Activated T-cell treated with anti-CD3 and anti-CD28 coated beads, Interleukin-2, amount 50 U/mL, for 72 hours (primary cell): ENCODE measurements at regions not wholly inside any gene's neighbourhood (a gene's known extent, or its start where the extent isn't known, plus 50 kb on each side); places are given as distances from the start of the nearest gene placed in this dataset.

Experiments used
- ATAC-seq, 2 donors: fragments of 150-1000 bp; cut with Tn5 transposase; replicated peaks in 1 of 2; 2 replicates each; pipeline ENCODE4 v1.10.0; 2021; ENCODE audit warnings: moderate library complexity in 2 of 2, mild to moderate bottlenecking in 1 of 2
- DNase-seq, 2 donors: peaks; one replicate each; pipeline ENCODE4 v3.0.0; 2021 to 2022; ENCODE audit warnings: mixed read lengths in 1 of 2
- H3K27ac Mint-ChIP-seq: one replicate; pipeline ENCODE4 v1.8.0; 2022; ENCODE audit warnings: mild to moderate bottlenecking, moderate library complexity, mixed read lengths
- H3K27me3 Mint-ChIP-seq: one replicate; pipeline ENCODE4 v1.8.0; 2022; ENCODE audit warnings: low read depth, mixed read lengths
- H3K36me3 Mint-ChIP-seq, 2 donors: one replicate each; pipeline ENCODE4 v1.8.0; 2022; ENCODE audit warnings: mixed read lengths in 2 of 2, mild to moderate bottlenecking in 1 of 2; ENCODE audit not compliant: insufficient read depth in 2 of 2
- H3K4me1 Mint-ChIP-seq: one replicate; pipeline ENCODE4 v1.8.0; 2022; ENCODE audit warnings: low read depth, mixed read lengths
- H3K4me3 Mint-ChIP-seq, 2 donors: one replicate each; pipeline ENCODE4 v1.8.0; 2022; ENCODE audit warnings: mild to moderate bottlenecking in 2 of 2, mixed read lengths in 2 of 2, moderate library complexity in 2 of 2
- H3K9me3 Mint-ChIP-seq, 2 donors: one replicate each; pipeline ENCODE4 v1.8.0; 2022; ENCODE audit warnings: mixed read lengths in 2 of 2

DNA sequence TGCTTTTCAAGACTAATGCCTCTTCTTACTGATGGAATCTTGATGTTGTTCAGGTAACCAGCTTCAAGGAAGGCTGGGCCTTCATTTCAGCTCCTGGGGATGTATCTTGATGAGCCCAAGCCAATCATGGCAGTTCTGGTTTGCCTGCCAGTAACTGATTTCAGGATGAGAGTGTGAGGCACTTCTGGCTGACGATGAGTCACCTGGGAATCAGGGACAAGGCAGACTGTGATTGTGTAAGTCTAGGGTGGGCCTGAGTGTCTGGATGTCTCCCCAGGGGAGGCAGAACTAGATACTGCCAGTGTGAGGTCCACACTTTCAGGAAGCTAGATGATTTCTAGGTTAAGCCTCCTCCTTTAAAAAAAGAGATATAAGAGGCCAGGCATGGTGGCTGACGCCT, 77.3 kb upstream of the KL start:
- Mint-ChIP-seq H3K27ac (no peak overlapping the region), H3K27me3 (peaks cover 25% of the 10 kb centered on the region), H3K4me1 (peaks cover 14% of the 10 kb centered on the region), H3K4me3 (no peak overlapping the region), H3K9me3 (peaks cover 0 to 5% of the 10 kb centered on the region in 2 donors), H3K36me3 (no peaks in the 10 kb centered on the region)
- ATAC-seq (no peak), DNase-seq (no peak)

GRCh38 chr13:32940601-32941000, 75.6 kb upstream of the KL start:
- H3K36me3 Mint-ChIP-seq: no peaks in the 10 kb centered on the region
- no peak for DNase-seq
- H3K4me1 Mint-ChIP-seq: peaks cover 14% of the 10 kb centered on the region
- no peak overlapping the region for H3K4me3 Mint-ChIP-seq
- no peak for ATAC-seq
- peaks cover 3 to 9% of the 10 kb centered on the region in 2 donors for H3K9me3 Mint-ChIP-seq
- no peak overlapping the region for H3K27ac Mint-ChIP-seq
- H3K27me3 Mint-ChIP-seq: peaks cover 13% of the 10 kb centered on the region

- peak in 1 of 2 donors; percentile 43 for ATAC-seq
- Mint-ChIP-seq H3K27ac (no peak overlapping the region), H3K4me3 (no peak overlapping the region), H3K9me3 (peaks cover 5 to 9% of the 10 kb centered on the region in 2 donors), H3K36me3 (no peaks in the 10 kb centered on the region), H3K27me3 (peaks cover 5% of the 10 kb centered on the region), H3K4me1 (peaks cover 14% of the 10 kb centered on the region)
- no peak for DNase-seq
Measured at GRCh38 chr13:32941368-32941767, 74.9 kb upstream of the KL start.

- H3K27me3 Mint-ChIP-seq: peaks cover 6% of the 10 kb centered on the region
- ATAC-seq: no peak
- peaks cover 5% of the 10 kb centered on the region in 2 donors for H3K9me3 Mint-ChIP-seq
Measured at GRCh38 chr13:32946558-32946957, 69.7 kb upstream of the KL start.

GRCh38 chr13:32947411-32948276, 68.6 kb upstream of the KL start:
- Mint-ChIP-seq H3K4me1 (no peaks in the 10 kb centered on the region), H3K4me3 (no peak overlapping the region), H3K27me3 (peaks cover 6% of the 10 kb centered on the region), H3K36me3 (no peaks in the 10 kb centered on the region), H3K9me3 (peaks cover 5% of the 10 kb centered on the region in 2 donors), H3K27ac (no peak overlapping the region)
- DNase-seq: no peak
- ATAC-seq: no peak

More at GRCh38 chr13:32946558-32946957, 69.7 kb upstream of the KL start:
- Mint-ChIP-seq H3K4me3 (no peak overlapping the region), H3K4me1 (peaks cover 2% of the 10 kb centered on the region), H3K27ac (no peak overlapping the region), H3K36me3 (no peaks in the 10 kb centered on the region)
- no peak for DNase-seq

- Mint-ChIP-seq H3K9me3 (peaks cover 4% of the 10 kb centered on the region in 2 donors), H3K4me1 (no peaks in the 10 kb centered on the region), H3K4me3 (no peak overlapping the region), H3K27ac (no peak overlapping the region), H3K27me3 (peaks cover 6% of the 10 kb centered on the region), H3K36me3 (no peaks in the 10 kb centered on the region)
- DNase-seq (no peak), ATAC-seq (no peak)
Measured at GRCh38 chr13:32949820-32950219, 66.4 kb upstream of the KL start.

- Mint-ChIP-seq H3K27me3 (peaks cover 6% of the 10 kb centered on the region), H3K4me3 (no peak overlapping the region)
Measured at GRCh38 chr13:32951580-32951979, 64.6 kb upstream of the KL start.

DNA sequence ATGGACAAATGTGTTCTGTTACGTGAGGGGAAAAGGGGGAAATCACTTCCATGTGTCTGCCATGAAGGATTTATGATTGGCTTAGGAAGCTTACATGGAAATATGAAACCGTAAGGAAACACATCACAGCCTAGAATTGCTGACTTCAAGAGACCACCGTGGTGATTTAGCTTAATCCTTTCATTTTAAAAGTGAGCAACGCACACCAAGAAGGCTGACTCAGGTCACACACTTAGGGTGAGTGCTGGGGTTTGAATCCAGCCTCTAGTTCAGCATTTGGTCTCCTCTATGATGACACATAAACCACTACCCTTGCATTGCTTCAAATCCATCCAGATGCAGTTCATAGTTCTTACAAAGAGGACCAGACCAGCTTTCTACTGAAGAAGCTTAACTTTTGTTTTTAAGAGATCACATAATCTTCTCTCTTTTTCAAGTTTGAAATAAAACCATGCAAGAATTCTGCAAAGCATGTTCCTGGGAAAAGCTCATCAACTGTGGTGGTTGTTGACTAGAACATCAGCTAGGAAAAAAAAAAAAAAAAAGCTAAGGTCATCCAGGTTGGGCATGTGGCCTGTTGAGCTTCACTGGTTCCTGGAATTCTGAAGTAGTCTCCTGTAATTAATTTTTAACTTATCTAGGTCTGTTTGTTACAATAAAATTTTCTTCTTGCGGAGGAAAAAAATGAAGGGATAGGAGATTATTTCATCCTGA, 60.2 kb upstream of the KL start:
- H3K27me3 Mint-ChIP-seq: peaks cover 12% of the 10 kb centered on the region
- ATAC-seq: no peak
- H3K36me3 Mint-ChIP-seq: no peaks in the 10 kb centered on the region

More at GRCh38 chr13:32951580-32951979, 64.6 kb upstream of the KL start:
- ATAC-seq: no peak
- peaks cover 0 to 1% of the 10 kb centered on the region in 2 donors for H3K9me3 Mint-ChIP-seq
- DNase-seq: no peak
- no peak overlapping the region for H3K27ac Mint-ChIP-seq
- H3K4me1 Mint-ChIP-seq: no peaks in the 10 kb centered on the region
- no peaks in the 10 kb centered on the region for H3K36me3 Mint-ChIP-seq

GRCh38 chr13:32956595-32956933, 59.7 kb upstream of the KL start:
- Mint-ChIP-seq H3K27me3 (peaks cover 10% of the 10 kb centered on the region), H3K36me3 (no peaks in the 10 kb centered on the region), H3K4me1 (no peaks in the 10 kb centered on the region), H3K9me3 (no peaks in the 10 kb centered on the region), H3K27ac (no peak overlapping the region), H3K4me3 (no peak overlapping the region)
- ATAC-seq: no peak
- DNase-seq: no peak

More for the DNA sequence above, 60.2 kb upstream of the KL start:
- Mint-ChIP-seq H3K9me3 (no peaks in the 10 kb centered on the region), H3K27ac (no peak overlapping the region), H3K4me1 (no peaks in the 10 kb centered on the region), H3K4me3 (no peak overlapping the region)
- no peak for DNase-seq

- ATAC-seq: no peak
- no peak overlapping the region for H3K27ac Mint-ChIP-seq
- no peak for DNase-seq
- H3K4me3 Mint-ChIP-seq: no peak overlapping the region
- no peaks in the 10 kb centered on the region for H3K9me3 Mint-ChIP-seq
- peaks cover 10% of the 10 kb centered on the region for H3K27me3 Mint-ChIP-seq
- H3K4me1 Mint-ChIP-seq: no peaks in the 10 kb centered on the region
- H3K36me3 Mint-ChIP-seq: no peaks in the 10 kb centered on the region
Measured at GRCh38 chr13:32960626-32961025, 55.6 kb upstream of the KL start.

- Mint-ChIP-seq H3K4me1 (no peaks in the 10 kb centered on the region), H3K27me3 (peaks cover 9% of the 10 kb centered on the region), H3K4me3 (no peak overlapping the region), H3K27ac (no peak overlapping the region), H3K36me3 (no peaks in the 10 kb centered on the region), H3K9me3 (no peaks in the 10 kb centered on the region)
- ATAC-seq: no peak
- DNase-seq: no peak
Measured at GRCh38 chr13:32961724-32962123, 54.5 kb upstream of the KL start.

- Mint-ChIP-seq H3K36me3 (no peaks in the 10 kb centered on the region), H3K27me3 (peaks cover 3% of the 10 kb centered on the region), H3K9me3 (no peaks in the 10 kb centered on the region), H3K4me1 (no peaks in the 10 kb centered on the region), H3K27ac (no peak overlapping the region), H3K4me3 (no peak overlapping the region)
- ATAC-seq (no peak), DNase-seq (no peak)
Measured at GRCh38 chr13:32962342-32962741, 53.9 kb upstream of the KL start.

DNA sequence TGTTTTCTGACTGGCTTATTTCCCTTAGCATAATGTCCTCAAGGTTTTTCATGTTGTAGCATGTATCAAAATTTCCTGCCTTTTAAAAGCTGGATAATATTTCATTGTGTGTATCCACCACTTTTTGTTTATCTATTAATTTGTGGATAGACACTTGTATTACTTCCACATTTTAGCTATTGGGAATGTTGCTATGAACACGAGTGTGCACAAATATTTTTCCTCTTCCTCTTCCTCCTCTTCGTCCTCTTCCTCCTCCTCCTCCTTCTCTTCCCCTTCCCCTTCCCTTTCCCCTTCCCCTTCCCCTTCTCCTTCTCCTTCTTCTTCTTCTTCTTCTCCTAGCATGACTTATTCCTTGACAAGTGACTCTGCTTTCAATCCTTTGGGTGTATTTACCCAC, 51.2 kb upstream of the KL start:
- no peaks in the 10 kb centered on the region for H3K27me3 Mint-ChIP-seq
- no peak for DNase-seq
- H3K4me3 Mint-ChIP-seq: no peak overlapping the region
- no peaks in the 10 kb centered on the region for H3K4me1 Mint-ChIP-seq
- H3K27ac Mint-ChIP-seq: no peak overlapping the region
- H3K9me3 Mint-ChIP-seq: no peaks in the 10 kb centered on the region
- no peaks in the 10 kb centered on the region for H3K36me3 Mint-ChIP-seq
- no peak for ATAC-seq
